HepG2 (cell line): ENCODE measurements at regions not wholly inside any gene's neighbourhood (a gene's known extent, or its start where the extent isn't known, plus 50 kb on each side); places are given as distances from the start of the nearest gene placed in this dataset.
A peak's percentile ranks its signal among the peaks of the same experiment; 100 is the strongest.

Experiments
- ARID5B ChIP-seq: IDR thresholded peaks from 2 replicates; pipeline ENCODE4 v1.4.0; 2020; ENCODE audit warnings: mild to moderate bottlenecking, missing genetic modification reagents
- ATF2 ChIP-seq: sonication (generic); formaldehyde crosslinking; IDR thresholded peaks from 2 replicates; pipeline ENCODE4 v1.4.0; 2020; ENCODE audit warnings: missing genetic modification reagents
- BCL6 ChIP-seq: IDR thresholded peaks from 2 replicates; pipeline ENCODE4 v1.6.1; 2016; ENCODE audit warnings: missing genetic modification reagents, missing compliant biosample characterization
- CREM ChIP-seq, 2 experiments: sonication (generic) in 1 of 2; formaldehyde crosslinking in 1 of 2; IDR thresholded peaks; 2 replicates each; pipeline versions ENCODE4 v1.4.0 to v1.6.1; 2016 to 2020; ENCODE audit warnings: antibody characterized with exemption in 1 of 2, mild to moderate bottlenecking in 1 of 2, missing genetic modification reagents in 1 of 2
- FOXA3 ChIP-seq: IDR thresholded peaks from 2 replicates; pipeline ENCODE4 v1.6.1; 2016; ENCODE audit warnings: missing genetic modification reagents, missing compliant biosample characterization
- MLLT10 ChIP-seq: sonication (generic); formaldehyde crosslinking; IDR thresholded peaks from 2 replicates; pipeline ENCODE4 v1.4.0; 2020; ENCODE audit warnings: missing genetic modification reagents
- POLR2AphosphoS5 ChIP-seq: IDR thresholded peaks from 2 replicates; pipeline ENCODE4 v1.6.1; 2012; ENCODE audit warnings: low read depth, low read length
- RXRB ChIP-seq: IDR thresholded peaks from 2 replicates; pipeline ENCODE4 v1.6.1; 2016; ENCODE audit warnings: borderline replicate concordance, missing genetic modification reagents, missing compliant biosample characterization
- ZNF264 ChIP-seq: sonication (generic); formaldehyde crosslinking; IDR thresholded peaks from 2 replicates; pipeline ENCODE4 v1.4.0; 2020; ENCODE audit warnings: missing genetic modification reagents
- ZNF710 ChIP-seq: sonication (generic); formaldehyde crosslinking; IDR thresholded peaks from 2 replicates; pipeline ENCODE4 v1.5.0; 2020; ENCODE audit warnings: mild to moderate bottlenecking, missing genetic modification reagents, borderline replicate concordance
- TF ChIP-seq, protein P1 (sequence below): sonication (generic); formaldehyde crosslinking; IDR thresholded peaks from 2 replicates; pipeline ENCODE4 v1.4.0; 2020; ENCODE audit warnings: low read depth, mild to moderate bottlenecking, missing genetic modification reagents
- TF ChIP-seq, protein P2 (sequence below): sonication (generic); formaldehyde crosslinking; IDR thresholded peaks from 2 replicates; pipeline ENCODE4 v1.5.1; 2020; ENCODE audit warnings: mild to moderate bottlenecking, missing genetic modification reagents, moderate library complexity
- TF ChIP-seq, protein P3 (sequence below): sonication (generic); formaldehyde crosslinking; IDR thresholded peaks from 2 replicates; pipeline ENCODE4 v1.4.0; 2020; ENCODE audit warnings: missing genetic modification reagents

DNA sequence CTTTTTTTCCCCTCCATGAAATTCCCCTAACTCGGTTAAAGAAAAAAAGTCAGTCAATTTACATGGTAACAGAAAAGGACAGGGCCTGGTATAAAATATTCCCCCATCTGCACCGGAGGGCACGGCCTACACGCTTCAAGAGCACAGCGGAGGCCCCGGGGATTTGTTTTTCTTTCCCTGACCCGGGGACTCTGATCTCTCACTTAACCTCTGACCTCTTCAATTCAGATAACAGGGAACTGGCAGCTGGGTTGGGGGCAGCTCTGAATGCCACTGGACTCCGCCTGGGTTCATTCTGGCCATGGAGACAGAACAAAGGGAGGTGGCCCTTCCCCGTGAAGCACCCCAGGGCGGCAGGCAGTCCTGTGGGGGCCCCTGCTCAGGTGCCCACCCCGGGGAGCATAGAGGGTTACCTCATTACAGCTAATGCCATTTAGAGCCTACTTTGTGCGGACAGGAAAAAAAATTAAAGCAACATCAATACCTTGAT, 257.5 kb downstream of the SHQ1 start (continued):
- TF ChIP-seq ATF2 (CRISPR knock-in tag) (0 out of 2 replicates have a peak, but pooled peaks have one; percentile 15), FOXA3 (0 out of 2 replicates have a peak, but pooled peaks have one; percentile 51), RXRB (CRISPR knock-in tag) (peak; percentile 87; the same call in 1 of the 2 replicates), ZNF264 (peak; percentile 67; the same call in 1 of the 2 replicates), BCL6 (CRISPR knock-in tag) (peak; percentile 79), ZNF710 (CRISPR knock-in tag) (0 out of 2 replicates have a peak, but pooled peaks have one; percentile 56), POLR2AphosphoS5 (0 out of 2 replicates have a peak, but pooled peaks have one; percentile 39), MLLT10 (no peak), ARID5B (CRISPR knock-in tag) (peak; percentile 86), CREM (IDR thresholded peaks at IDR 0.05) (peak; percentile 68; the same call in 1 of the 2 replicates), CREM (CRISPR knock-in tag; IDR thresholded peaks at IDR 0.05) (no peak)
- TF ChIP-seq, protein P1, sequence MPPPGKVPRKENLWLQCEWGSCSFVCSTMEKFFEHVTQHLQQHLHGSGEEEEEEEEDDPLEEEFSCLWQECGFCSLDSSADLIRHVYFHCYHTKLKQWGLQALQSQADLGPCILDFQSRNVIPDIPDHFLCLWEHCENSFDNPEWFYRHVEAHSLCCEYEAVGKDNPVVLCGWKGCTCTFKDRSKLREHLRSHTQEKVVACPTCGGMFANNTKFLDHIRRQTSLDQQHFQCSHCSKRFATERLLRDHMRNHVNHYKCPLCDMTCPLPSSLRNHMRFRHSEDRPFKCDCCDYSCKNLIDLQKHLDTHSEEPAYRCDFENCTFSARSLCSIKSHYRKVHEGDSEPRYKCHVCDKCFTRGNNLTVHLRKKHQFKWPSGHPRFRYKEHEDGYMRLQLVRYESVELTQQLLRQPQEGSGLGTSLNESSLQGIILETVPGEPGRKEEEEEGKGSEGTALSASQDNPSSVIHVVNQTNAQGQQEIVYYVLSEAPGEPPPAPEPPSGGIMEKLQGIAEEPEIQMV (CRISPR knock-in tag): peak; percentile 44; the same call in 1 of the 2 replicates
- TF ChIP-seq, protein P2, sequence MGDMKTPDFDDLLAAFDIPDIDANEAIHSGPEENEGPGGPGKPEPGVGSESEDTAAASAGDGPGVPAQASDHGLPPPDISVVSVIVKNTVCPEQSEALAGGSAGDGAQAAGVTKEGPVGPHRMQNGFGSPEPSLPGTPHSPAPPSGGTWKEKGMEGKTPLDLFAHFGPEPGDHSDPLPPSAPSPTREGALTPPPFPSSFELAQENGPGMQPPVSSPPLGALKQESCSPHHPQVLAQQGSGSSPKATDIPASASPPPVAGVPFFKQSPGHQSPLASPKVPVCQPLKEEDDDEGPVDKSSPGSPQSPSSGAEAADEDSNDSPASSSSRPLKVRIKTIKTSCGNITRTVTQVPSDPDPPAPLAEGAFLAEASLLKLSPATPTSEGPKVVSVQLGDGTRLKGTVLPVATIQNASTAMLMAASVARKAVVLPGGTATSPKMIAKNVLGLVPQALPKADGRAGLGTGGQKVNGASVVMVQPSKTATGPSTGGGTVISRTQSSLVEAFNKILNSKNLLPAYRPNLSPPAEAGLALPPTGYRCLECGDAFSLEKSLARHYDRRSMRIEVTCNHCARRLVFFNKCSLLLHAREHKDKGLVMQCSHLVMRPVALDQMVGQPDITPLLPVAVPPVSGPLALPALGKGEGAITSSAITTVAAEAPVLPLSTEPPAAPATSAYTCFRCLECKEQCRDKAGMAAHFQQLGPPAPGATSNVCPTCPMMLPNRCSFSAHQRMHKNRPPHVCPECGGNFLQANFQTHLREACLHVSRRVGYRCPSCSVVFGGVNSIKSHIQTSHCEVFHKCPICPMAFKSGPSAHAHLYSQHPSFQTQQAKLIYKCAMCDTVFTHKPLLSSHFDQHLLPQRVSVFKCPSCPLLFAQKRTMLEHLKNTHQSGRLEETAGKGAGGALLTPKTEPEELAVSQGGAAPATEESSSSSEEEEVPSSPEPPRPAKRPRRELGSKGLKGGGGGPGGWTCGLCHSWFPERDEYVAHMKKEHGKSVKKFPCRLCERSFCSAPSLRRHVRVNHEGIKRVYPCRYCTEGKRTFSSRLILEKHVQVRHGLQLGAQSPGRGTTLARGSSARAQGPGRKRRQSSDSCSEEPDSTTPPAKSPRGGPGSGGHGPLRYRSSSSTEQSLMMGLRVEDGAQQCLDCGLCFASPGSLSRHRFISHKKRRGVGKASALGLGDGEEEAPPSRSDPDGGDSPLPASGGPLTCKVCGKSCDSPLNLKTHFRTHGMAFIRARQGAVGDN (CRISPR knock-in tag): peak; percentile 93
- TF ChIP-seq, protein P3, sequence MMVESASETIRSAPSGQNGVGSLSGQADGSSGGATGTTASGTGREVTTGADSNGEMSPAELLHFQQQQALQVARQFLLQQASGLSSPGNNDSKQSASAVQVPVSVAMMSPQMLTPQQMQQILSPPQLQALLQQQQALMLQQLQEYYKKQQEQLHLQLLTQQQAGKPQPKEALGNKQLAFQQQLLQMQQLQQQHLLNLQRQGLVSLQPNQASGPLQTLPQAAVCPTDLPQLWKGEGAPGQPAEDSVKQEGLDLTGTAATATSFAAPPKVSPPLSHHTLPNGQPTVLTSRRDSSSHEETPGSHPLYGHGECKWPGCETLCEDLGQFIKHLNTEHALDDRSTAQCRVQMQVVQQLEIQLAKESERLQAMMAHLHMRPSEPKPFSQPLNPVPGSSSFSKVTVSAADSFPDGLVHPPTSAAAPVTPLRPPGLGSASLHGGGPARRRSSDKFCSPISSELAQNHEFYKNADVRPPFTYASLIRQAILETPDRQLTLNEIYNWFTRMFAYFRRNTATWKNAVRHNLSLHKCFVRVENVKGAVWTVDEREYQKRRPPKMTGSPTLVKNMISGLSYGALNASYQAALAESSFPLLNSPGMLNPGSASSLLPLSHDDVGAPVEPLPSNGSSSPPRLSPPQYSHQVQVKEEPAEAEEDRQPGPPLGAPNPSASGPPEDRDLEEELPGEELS (CRISPR knock-in tag): peak; percentile 73; the same call in 1 of the 2 replicates
